ENCODE measurements at regions not wholly inside any gene's neighbourhood (a gene's known extent, or its start where the extent isn't known, plus 50 kb on each side); places are given as distances from the start of the nearest gene placed in this dataset.

DNA sequence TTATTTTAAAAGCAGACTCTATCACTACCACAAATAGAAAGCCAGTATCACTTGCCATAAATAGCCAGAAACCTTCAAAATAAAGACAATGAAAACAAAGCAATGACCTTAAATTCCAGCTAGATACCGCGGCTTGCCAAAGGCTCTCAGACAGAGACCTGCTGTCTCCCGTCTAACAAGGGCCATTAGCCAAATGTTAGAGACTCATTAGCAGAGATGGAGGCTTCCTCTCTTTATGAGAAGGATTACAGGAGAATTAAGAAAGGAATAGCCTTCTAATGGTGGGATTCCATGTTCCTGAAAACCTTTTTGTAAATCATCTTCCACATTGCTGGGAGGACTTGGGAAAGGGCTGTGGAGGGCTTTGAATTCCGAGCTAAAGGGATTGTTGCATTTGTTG is 206.7 kb downstream of the AACS start:
- no peak for DNase-seq (ENCODE audit: low read depth in 2 of 2)

DNA sequence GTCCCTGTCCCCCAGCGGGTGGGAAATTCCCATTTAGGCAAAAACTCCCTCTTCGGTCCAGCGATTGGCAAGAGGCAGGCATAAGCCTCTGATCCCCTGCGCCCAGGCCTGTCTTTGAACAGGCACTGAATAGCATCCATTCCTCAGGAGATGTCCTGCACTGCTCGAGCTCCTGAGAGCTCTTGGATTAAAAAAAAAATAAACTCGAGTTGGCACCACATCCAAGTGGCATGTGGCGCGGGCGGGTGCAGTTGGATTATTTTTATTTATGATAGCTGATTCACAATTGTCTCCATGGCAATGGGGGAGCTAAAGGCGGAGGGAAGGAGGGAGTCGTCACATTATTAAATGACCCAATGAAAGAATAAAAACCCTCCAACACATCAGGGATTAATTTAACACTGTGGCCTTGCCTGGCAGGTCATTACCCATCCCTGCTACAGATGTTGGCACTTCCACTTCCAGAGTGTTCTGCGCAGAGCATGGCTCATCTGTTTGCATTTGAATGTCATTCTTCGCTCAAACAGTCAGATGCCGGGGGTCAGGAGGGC is 207.2 kb downstream of the AACS start:
- no peak for DNase-seq (ENCODE audit: low read depth in 2 of 2)

DNA sequence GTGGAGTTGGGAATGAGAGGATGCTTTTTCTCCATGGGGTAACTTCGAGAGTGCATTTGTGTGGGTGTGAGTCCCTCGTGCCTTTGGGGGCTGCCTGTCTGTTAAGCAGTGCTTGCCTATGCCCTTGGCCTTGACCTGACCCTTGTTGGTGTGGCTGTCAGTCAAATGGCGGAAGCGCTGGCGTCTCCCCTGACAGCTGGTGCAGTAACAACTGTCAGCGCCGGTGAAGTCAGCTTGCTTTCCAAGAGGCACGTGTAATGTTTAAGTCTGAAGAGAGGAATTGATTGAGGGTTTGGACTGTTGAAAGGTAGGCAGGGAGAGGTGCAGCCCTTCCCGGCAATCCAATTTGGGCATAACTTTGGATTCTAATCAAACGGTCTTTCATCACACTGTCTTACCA is 211.3 kb downstream of the AACS start:
- no peak for DNase-seq (ENCODE audit: low read depth in 2 of 2)

DNA sequence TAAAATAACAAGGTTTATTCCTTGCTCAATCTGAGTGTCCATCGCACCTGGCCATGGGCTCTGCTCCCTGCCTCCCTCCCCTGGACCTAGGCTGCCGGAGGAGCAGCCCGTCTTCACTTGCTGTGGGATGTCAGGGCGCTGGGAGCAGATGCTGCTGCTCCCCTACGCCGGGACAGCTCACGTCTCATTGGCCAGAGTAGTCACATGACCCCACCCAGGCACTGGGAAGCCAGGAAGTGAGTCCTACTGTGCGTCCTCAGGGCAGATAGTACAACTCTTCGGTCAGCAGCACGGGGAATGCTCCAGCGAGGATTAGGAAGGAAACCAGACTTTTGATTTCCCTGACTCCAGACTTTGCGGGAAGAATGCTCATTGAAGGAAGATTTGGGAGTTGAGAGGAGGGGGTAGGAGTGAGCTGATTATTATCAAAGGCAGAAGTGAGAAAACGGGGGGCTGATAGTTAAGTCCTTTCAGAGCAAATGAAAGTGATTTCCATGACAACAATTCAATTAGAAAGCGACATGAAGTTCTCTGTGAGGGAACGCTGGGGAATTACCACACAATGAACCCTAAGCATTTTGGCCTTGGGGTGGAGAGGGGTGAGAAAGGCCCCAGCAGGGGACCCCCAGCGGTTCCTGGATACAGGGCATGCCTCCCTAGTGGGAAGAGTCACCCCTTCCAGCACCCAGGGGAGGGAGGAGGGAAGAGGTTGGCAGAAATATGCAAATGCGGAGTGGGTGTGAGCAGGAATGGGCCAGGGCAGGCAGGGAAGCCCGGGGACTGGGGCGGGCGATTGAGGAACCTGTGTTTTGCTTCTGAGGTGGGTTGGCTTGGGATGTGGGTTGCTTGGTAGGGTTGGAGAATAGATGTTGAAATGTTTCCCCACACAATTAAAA is 215.5 kb downstream of the AACS start:
- no peak for DNase-seq (ENCODE audit: low read depth in 2 of 2)

DNA sequence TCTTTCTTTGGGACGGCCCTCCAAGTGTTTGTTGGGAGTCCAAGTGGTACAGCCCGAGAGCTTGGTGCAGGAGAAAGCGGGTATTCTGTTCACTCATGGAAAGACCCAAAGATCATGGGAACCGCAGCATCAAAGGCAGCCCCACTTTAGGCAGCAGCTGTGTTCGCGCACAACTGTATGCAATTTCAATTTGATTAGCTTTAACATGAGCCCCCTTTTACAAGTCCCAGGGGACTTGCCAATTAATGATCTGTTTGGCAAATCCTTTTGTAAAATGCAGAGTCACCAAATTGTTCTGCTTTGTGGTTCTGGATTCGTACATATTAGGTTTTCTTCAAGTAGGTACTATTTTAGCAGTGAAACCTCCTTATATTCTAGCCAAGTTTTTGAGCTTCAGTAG is 217.7 kb downstream of the AACS start:
- no peak for DNase-seq (ENCODE audit: low read depth in 2 of 2)

DNA sequence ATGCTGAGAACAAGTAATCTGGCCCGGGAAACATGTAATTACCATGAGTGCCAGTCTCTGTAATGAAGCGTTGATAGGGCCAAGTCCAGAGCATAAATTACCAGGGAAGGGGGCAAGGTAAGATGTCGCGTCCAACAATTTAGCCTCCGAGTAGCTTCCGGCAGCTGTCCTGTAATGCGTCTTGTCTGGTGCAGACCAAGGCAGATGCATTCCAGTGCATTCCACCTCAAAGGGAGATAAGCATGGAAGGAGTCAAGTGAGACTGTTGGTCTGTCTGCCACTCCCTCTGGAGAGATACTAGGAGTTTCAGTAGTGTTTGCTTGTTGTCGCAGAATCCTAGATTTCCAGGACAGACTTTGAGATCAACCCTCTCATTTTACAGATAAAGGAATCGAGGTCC is 218.3 kb downstream of the AACS start:
- no peak for DNase-seq (ENCODE audit: low read depth in 2 of 2)

DNA sequence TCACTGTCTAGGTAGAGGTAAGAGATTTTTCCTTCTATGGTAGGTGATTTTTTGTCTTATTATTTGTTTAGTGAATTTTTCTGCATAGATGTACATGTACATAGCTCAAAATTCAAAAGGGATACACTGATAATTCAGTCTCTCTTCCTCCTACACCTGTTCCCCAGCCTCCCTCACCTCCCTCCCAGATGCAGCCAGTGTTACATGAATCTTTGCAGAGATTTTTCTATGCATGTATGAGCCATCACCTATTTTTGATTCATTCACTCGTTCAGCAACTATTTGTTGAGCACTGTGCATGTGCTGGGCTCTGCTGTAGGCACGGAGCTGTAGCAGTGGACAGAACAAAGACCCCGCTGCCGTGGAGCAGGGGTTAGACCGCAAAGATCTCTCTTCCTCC is 218.9 kb downstream of the AACS start:
- DNase-seq (ENCODE audit: low read depth in 2 of 2): no peak

DNA sequence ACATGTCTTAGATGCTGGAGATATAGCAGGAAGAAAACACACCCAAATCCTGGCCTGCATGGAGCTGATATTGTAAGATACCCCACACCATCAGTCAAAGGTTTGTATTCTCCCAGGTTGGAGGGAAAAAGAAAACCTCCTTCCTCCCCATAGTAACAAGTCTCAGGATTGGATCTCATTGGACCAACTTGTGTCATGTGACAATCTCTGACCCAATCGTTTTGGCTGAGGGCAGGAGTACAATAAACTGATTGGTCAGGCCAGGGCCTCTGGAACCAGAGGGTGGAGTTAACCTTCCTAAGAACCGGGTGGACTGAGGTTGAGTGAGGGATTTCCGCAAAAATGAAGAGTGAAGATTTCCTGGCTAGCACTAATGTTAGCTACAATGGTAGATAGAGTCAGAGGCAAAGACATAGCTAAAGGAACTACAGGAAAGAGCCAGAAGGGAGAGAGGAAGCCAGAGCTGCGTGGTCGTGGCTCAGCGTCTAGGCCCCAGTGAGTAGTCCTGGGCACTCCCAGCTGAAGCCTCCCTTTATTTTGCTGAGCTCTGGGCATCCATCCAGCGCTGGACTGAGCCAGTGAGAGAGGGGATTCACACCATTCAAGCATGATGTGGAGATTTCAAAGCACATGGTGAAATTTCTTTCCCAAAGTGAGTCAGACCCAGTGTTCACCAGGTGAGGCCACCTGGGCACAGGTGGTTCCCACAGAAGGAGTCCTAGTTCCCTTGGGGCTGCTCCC is 219.9 kb downstream of the AACS start:
- no peak for DNase-seq (ENCODE audit: low read depth in 2 of 2)

DNA sequence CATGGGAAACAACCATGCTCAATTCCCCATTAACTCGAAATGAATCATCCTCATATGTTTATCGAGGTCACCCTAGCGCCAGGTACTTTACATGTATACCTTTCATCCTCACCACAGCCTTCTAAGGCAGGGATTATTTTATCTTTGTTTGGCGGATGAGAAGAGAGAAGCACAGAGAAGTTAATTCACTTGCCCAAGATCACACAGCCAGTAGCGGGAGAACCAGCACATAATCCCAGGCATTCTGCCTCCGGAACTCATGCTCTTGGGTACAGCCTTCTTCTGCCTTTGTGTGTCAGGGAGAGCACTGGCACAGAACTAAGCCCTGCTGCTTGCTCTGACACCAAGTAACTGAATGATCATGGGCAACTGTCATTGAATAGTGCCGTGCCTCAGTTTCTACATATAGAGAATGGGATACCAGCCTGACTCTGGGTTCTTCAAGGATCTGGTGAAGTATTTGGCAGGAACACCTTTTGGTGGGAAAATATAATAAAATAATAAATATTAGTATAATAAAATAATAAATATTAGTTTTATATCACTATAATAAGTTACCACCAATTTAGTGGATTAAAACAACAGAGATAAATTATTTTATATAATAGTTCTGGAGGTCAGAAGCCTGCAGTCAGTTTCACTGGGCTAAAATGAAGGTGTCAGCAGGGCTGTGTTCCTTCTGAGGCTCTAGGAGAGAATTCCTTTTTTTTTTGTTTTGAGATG is 220.9 kb downstream of the AACS start:
- DNase-seq (ENCODE audit: low read depth in 2 of 2): no peak

DNA sequence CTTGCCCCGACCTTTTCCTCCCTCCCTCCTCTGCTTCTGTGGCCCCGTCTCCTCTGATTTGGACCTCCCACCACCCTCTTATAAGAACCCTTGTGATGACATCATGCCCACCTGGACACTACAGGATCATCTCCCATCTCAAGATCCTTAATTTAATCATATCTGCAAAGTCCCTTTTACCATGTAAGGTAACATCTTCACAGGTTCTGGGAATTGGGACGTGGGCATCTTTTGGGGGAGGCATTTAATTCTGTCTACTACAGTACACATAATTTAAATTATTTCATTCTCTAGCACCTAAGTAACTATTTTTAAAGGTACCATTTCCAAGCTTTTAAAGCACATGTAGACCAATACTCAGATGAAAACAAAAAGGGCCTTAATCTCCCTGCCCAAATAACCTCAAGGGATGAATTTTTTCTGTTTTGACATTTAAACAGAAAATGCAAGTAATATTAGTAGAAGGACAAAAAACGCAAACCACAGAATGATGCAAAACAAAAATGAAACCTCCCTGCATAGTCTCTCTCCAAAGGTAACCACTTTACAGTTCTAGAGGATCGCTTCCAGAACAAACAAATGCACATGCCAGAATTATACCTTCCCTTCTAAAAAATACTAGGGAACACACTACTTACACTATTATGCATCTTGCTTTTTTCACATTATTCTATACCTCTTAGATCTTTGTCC is 222.1 kb downstream of the AACS start:
- no peak for DNase-seq (ENCODE audit: low read depth in 2 of 2)

DNA sequence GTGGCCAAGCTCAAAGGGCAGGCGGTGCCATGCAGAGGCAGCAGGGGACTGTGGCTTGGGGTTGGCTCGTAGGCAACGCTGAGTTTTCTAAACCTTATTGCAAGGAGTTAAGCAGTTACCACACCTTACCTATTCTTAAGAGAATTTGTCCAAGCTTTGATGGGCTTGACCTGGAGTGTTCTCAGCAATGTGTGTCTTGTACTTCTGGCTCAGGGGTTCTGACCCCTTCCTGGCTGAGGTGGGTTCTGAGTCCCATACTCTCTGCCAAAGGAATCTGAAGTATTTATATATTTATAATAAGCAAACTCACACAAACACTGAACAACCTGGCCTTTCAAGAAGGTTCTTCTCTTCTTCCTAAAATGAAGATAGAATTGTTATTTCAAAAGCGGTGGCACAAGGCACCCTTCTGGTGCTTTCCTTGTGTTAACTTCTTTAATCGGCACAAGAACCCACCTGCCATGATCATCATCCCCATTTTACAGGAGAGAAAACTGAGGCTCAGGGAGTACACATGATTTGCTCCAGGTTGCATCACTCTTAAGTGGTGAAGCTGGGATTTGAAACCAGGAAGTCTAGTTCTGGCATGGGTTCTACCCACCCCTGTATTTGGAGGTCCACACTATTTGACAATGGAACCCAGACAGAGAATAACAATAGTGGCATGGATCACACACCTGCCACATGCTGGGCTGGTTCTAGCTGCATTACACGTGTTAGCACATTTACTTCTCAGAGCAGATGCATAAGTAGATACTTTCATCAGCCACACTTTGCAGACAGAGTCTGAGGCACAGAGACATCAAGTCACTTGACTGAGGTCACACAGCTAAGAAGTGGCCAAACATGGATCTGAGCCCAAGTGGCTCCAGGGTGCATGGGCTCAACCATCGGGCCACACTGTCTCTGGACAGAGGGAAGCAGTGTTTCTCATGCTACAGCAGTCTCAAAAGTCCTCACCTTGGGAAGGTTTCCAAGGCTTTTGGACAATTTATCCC is 224.0 kb downstream of the AACS start:
- no peak for DNase-seq (ENCODE audit: low read depth in 2 of 2)

DNA sequence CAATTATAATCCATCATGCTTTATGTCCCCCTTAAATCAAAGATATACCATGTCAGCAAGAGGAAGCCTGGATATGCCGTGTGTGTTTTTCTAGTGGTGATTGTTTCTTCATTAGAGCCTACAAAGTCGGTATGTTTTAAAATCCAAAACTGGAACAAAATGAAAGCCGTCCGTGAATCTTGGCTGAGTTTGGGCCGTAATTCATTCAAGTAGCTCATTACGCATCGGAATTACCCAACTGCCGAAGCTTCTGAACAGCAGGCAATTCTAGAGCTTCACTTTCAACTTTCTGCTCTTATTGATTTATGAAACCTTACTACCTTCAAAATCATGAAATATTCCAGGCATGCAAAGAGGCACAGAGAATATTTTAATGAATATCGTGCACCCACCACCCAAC is 224.7 kb downstream of the AACS start:
- DNase-seq (ENCODE audit: low read depth in 2 of 2): no peak

DNA sequence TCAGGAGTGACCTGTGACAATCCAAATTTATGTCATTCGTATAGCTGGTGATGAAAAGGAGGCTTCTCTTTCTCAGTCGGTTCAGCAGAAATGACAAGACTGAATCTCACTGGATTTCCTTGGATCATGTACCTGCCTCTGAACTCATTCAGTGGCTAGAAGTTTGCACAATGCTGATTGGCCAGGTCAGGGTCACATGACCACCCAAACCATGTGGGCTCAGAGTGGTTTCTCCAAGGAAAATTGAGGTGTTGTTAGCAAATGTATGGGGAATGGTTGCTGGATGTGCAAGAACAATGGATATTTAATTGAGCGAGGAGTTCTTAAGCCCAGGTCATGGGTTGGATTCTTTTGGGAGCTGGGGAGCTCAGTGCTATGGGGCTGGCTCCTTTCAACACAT is 227.5 kb downstream of the AACS start:
- no peak for DNase-seq (ENCODE audit: low read depth in 2 of 2)

DNA sequence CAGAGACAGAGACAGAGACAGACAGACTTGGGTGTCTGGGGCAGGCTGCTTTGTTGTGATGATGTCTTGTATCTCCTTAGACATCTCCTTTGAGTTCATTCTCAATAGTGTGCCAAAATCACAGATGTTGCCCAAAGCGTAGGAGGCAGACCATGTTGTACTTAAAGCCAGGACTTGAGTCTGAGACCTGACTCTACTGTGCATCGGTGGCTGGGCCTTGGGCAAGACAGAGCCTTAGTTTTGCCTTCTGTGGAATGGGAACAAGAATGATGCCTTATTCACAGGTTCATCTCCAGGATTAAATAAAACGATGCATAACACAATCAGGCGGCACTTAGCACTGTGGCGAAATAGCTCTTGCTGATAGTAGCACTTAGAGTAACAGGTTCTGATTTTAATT is 230.3 kb downstream of the AACS start:
- DNase-seq (ENCODE audit: low read depth in 2 of 2): no peak

DNA sequence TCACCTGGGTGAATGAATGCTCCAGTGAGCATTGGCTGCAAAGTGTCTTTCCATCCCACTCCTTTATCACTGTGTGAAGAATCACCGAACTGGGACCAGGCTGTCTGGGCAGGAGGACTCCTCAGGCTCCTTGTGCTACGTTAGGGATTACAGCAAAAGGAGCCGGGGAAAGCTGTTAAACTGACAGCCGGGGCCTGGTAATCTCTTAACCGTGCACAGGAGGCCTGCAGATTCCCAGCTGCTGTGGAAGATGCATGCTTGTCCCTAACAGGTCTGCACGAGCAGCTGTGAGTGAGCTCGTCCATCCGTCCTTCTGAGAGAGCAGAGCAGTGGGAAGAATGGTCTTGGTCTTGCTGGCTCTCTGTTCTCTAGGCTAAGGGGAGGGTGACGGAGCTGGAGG is 231.5 kb downstream of the AACS start:
- DNase-seq (ENCODE audit: low read depth in 2 of 2): no peak

DNA sequence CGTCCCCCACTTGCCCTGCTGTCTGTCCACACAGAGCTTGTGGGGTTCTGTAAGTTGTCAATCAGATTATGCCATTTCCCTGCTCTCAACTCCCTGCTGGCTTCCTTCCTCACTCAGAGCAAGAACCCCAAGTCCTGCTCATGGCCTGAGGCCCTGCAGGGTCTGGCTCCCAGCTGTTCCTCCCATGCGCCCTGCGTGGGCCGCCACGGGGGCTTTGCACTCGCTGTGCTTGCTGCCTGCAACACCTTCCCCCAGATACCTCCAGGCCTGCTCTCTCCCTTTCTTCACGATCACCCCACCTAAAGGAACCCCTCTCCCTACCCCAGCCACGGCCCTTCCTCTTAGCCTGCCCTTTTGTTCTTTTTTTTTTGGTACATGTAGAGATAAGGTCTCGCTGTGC is 234.6 kb downstream of the AACS start:
- DNase-seq (ENCODE audit: low read depth in 2 of 2): no peak

DNA sequence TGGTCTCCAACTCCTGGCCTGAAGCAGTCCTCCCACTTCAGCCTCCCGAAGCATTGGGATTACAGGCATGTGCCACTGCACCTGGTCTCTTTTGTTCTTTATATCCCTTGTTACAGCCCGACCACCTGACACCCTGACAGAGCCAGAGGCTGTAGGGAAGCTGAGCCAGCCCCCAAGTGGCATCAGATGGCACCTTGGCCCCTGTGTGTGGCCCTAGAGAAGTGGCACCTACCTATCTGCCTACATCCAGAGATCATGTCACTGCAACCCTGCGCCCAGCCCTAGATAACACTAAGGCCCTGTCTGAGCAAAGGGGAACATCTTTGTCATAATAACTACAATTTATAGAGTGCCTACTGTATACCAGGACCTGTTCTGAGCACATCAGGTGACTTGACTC is 235.0 kb downstream of the AACS start:
- no peak for DNase-seq (ENCODE audit: low read depth in 2 of 2)

DNA sequence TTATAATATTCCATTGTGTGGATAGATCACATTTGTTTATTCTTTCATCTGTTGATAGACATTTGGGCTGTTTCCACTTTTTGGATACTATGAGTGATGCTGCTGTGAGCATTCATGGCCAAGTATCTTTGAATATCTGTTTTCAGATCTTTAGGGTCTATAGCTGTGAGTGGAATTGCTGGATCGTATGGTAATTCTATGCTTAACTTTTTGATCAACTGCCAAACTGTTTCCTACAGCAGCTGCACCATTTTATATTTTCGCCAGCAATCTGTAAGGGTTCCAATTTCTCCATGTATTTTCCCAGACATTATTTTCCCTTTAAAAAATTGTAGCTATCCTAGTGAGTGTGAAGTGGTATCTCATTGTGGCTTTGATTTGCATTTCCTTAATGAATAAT is 238.1 kb downstream of the AACS start:
- DNase-seq (ENCODE audit: low read depth in 2 of 2): no peak

DNA sequence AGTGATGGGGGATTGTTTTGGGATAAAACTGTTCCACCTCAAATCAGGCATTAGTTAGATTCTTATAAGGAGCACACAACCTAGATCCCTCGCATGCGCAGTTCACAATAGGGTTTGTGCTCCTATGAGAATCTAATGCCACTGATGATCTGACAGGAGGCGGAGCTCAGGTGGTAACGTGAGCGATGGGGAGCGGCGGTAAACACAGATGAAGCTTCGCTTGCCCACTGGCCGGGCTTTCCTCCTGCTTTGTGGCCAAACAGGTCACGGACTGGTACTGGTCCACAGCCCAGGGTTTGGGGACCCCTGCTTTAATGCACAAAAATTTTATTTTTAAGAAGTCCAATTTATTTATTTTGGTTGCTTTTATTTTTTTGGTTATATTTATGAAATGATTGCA is 238.8 kb downstream of the AACS start:
- DNase-seq (ENCODE audit: low read depth in 2 of 2): no peak

DNA sequence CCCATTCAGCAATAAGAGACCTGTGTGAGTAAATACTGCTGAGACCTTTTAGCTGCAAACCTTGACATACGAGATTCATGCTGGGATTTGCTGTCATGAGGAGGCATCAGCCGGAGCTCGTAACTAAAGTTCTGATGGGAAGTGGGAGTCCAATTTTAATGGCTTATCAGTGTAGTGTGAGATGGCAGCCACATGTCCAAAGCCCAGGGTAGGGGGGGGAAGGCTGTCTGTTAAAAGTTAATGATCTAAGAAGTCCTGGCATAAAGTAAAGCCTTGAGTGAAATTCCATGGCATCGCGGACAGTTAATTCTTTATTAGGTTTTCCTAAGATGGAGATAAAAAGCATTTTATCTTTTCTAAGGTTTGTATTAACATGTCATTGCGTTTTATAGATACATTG is 240.0 kb downstream of the AACS start:
- no peak for DNase-seq (ENCODE audit: low read depth in 2 of 2)

DNA sequence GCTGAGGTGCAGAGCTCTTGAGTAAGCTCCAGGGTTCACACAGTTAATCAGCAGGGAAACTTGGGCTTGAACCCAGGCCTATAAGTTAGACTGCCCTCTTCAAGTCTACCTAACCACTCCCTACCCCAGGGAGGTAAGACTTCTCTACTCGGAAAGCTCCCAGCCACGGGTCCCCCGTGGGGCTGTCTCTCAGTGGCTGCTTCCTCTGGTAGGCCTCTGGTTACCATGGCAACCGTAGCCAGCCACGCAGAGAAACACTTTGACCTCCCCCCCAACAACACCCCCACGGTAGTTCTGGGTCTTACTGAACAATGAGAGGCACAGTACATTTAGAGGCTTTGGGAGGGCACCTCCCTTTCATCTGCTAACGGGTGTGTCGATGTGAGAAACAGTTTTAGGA is 245.2 kb downstream of the AACS start:
- no peak for DNase-seq (ENCODE audit: low read depth in 2 of 2)
